ENCODE measurements at regions not wholly inside any gene's neighbourhood (a gene's known extent, or its start where the extent isn't known, plus 50 kb on each side); places are given as distances from the start of the nearest gene placed in this dataset.
"Not testable (repeated sequence)": the region's sequence is repeated elsewhere in the genome, so short reads cannot be mapped to it uniquely, and the experiment has no call there.

- H3K27me3 ChIP-seq (replicated peaks; ENCODE audit: control insufficient read depth, insufficient read depth, low read length); DNase-seq (ENCODE audit: low read depth); H3K9me3 ChIP-seq (ENCODE audit: control insufficient read depth, low read length); H3K4me1 ChIP-seq (ENCODE audit: control insufficient read depth, insufficient read depth, low read length); H3K9ac ChIP-seq (ENCODE audit: low read length); H3K36me3 ChIP-seq (ENCODE audit: control insufficient read depth, insufficient read depth, low read length, severe bottlenecking); H3K4me3 ChIP-seq (ENCODE audit: low read length): not testable (repeated sequence)
These were observed 161.6 kb upstream of the ZNF469 start for GRCh38 chr16:88221001-88221761.

DNA sequence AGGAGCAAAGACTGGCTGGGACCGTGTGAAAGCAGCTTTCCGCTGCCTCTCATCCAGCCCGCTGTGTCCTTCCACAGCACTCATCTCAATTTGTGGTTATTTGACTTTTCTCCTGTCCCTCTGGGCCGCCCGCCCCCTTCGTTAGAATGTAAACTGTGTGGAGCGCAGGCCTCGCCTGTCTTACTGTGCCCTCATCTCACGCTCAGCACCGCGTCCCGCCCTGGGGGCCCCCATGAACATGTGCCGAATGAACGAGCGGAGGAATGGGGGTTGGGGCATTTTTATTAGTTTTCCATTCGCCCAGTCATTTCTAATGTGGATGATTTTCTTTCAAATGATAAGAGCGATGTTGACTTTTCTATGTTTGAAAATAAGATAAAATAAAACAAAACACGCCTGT lies 159.1 kb upstream of the ZNF469 start:
- H3K9ac ChIP-seq (ENCODE audit: low read length); H3K4me3 ChIP-seq (ENCODE audit: low read length); H3K9me3 ChIP-seq (ENCODE audit: control insufficient read depth, low read length); H3K27me3 ChIP-seq (replicated peaks; ENCODE audit: control insufficient read depth, insufficient read depth, low read length); H3K4me1 ChIP-seq (ENCODE audit: control insufficient read depth, insufficient read depth, low read length); H3K36me3 ChIP-seq (ENCODE audit: control insufficient read depth, insufficient read depth, low read length, severe bottlenecking); DNase-seq (ENCODE audit: low read depth): not testable (repeated sequence)

DNA sequence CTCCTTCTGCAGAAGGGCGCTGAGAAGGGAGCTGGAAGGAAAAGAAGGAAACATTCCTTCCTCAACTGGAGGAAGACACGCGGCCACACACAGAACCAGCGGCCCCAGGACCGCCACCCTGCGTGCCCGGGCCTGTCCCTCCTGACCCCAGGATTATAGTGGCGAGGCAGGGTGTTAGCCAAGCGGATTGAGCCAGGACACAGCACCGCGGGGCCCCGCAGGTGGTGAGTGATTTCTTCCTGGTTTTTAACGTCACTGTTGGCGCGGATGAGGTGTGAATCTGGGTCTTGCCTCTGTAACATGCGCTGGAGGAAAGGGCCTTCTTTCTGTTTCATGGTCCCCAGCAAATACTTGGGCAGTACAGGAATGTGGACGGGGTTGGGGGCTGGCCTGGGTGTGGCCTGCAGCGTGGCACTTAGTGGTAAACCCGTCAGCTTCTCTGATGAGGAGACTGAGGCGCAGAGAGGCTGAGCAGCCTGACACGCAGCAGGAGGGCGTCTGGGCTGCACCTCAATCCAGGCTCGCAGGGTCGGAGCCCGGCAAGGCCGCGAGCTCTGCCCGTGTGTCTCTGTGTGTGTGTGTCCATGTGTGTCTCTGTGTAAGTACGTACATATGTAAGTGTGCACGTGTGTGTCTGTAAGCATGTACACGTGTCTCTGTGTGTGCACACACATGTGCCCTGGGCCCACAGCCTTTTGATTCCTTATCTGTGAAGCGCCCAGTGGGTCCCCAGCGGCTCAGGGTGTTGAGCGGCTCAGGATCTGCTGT lies 158.4 kb upstream of the ZNF469 start:
- not testable (repeated sequence) for H3K27me3 ChIP-seq (replicated peaks; ENCODE audit: control insufficient read depth, insufficient read depth, low read length); H3K9ac ChIP-seq (ENCODE audit: low read length); DNase-seq (ENCODE audit: low read depth); H3K4me3 ChIP-seq (ENCODE audit: low read length); H3K36me3 ChIP-seq (ENCODE audit: control insufficient read depth, insufficient read depth, low read length, severe bottlenecking); H3K9me3 ChIP-seq (ENCODE audit: control insufficient read depth, low read length); H3K4me1 ChIP-seq (ENCODE audit: control insufficient read depth, insufficient read depth, low read length)

DNA sequence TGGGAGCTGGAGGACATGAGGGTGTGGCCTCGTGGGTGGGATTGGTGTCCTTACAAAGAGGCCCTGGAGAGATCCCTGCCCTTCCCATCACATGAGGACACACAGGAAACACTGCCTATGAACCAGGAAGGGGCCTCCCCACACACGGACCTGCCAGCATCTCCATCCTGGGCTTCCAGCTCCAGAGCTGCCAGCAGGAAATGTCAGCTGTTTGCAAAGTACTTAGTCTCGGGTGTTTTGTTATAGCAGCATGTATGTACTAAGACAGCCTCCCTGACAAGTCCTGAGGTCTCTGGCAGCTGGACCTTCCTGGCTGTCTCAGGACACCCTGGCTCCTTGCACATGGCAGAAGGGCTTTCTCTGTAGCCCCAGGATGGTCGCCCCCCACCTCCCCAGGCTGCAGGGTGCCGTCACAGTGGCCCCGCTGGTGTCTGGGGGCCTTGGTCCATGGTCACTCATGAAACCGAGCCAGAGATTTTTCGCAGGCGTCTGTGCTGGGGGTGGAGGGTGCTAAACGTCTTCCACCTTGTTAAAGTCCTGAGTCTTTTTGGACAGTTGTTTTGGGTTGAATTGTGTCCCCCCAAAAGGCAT lies 157.0 kb upstream of the ZNF469 start:
- not testable (repeated sequence) for H3K9me3 ChIP-seq (ENCODE audit: control insufficient read depth, low read length); H3K4me3 ChIP-seq (ENCODE audit: low read length); H3K36me3 ChIP-seq (ENCODE audit: control insufficient read depth, insufficient read depth, low read length, severe bottlenecking); H3K4me1 ChIP-seq (ENCODE audit: control insufficient read depth, insufficient read depth, low read length); DNase-seq (ENCODE audit: low read depth); H3K27me3 ChIP-seq (replicated peaks; ENCODE audit: control insufficient read depth, insufficient read depth, low read length); H3K9ac ChIP-seq (ENCODE audit: low read length)

GRCh38 chr16:88226302-88226701 lies 156.5 kb upstream of the ZNF469 start:
- H3K9ac ChIP-seq (ENCODE audit: low read length); H3K9me3 ChIP-seq (ENCODE audit: control insufficient read depth, low read length); H3K4me3 ChIP-seq (ENCODE audit: low read length); H3K27me3 ChIP-seq (replicated peaks; ENCODE audit: control insufficient read depth, insufficient read depth, low read length); H3K36me3 ChIP-seq (ENCODE audit: control insufficient read depth, insufficient read depth, low read length, severe bottlenecking); DNase-seq (ENCODE audit: low read depth); H3K4me1 ChIP-seq (ENCODE audit: control insufficient read depth, insufficient read depth, low read length): not testable (repeated sequence)

DNA sequence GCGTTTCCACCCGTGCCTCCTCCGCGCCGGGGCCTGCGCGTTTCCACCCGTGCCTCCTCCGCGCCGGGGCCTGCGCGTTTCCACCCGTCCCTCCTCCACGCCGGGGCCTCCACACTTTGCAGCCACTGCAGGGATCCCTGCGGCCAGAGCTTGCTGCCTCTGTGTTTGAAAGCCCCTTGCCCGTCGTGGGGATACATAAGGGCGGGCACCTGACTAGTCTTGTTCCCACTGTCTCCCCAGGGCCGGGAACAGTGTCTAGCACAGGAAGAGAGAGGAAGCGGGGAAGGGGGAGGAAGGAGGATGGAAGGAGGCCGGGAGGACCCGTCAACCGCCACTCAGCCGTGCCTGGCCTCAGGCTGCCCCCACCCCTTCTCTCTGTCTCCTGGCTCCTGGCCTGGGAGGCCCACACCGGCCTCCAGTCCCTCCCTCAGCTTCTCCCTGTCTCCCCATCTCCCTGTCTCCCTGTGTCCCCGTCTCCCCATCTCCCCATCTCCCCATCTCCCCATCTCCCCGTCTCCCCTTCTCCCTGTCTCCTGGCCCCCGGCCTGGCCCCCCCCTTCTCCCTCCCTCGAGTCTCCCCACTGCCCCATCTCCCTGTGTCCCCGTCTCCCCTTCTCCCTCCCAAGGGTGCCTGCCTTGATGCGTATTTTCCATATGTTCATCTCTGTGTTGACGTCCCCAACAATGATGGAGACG lies 155.6 kb upstream of the ZNF469 start:
- not testable (repeated sequence) for H3K9me3 ChIP-seq (ENCODE audit: control insufficient read depth, low read length); H3K4me1 ChIP-seq (ENCODE audit: control insufficient read depth, insufficient read depth, low read length); DNase-seq (ENCODE audit: low read depth); H3K27me3 ChIP-seq (replicated peaks; ENCODE audit: control insufficient read depth, insufficient read depth, low read length); H3K9ac ChIP-seq (ENCODE audit: low read length); H3K36me3 ChIP-seq (ENCODE audit: control insufficient read depth, insufficient read depth, low read length, severe bottlenecking); H3K4me3 ChIP-seq (ENCODE audit: low read length)

- H3K36me3 ChIP-seq (ENCODE audit: control insufficient read depth, insufficient read depth, low read length, severe bottlenecking); H3K9me3 ChIP-seq (ENCODE audit: control insufficient read depth, low read length); H3K9ac ChIP-seq (ENCODE audit: low read length); DNase-seq (ENCODE audit: low read depth); H3K4me1 ChIP-seq (ENCODE audit: control insufficient read depth, insufficient read depth, low read length); H3K27me3 ChIP-seq (replicated peaks; ENCODE audit: control insufficient read depth, insufficient read depth, low read length); H3K4me3 ChIP-seq (ENCODE audit: low read length): not testable (repeated sequence)
These were observed 154.9 kb upstream of the ZNF469 start for GRCh38 chr16:88227722-88228482.

DNA sequence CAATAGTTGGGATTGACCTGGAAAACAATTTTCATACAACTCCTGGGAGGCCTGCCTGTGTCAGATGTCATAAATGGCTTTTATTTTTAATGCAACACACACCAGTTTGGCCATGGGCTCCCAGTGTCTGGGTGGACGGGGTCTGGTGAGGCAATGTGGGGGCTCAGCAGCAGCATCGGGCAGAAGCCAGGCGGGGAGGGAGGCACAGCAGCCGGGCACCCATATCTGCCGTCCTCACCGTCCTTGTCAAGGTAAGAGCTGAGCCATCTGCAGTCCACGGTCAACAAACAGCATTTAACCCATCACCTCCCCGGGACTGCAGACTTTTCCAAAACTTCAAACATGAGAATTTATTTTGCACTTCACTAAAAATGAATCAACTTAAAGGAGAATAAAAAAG lies 154.0 kb upstream of the ZNF469 start:
- not testable (repeated sequence) for H3K9ac ChIP-seq (ENCODE audit: low read length); DNase-seq (ENCODE audit: low read depth); H3K4me1 ChIP-seq (ENCODE audit: control insufficient read depth, insufficient read depth, low read length); H3K27me3 ChIP-seq (replicated peaks; ENCODE audit: control insufficient read depth, insufficient read depth, low read length); H3K36me3 ChIP-seq (ENCODE audit: control insufficient read depth, insufficient read depth, low read length, severe bottlenecking); H3K4me3 ChIP-seq (ENCODE audit: low read length); H3K9me3 ChIP-seq (ENCODE audit: control insufficient read depth, low read length)

GRCh38 chr16:88229710-88230109 lies 153.0 kb upstream of the ZNF469 start:
- H3K27me3 ChIP-seq (replicated peaks; ENCODE audit: control insufficient read depth, insufficient read depth, low read length); H3K4me3 ChIP-seq (ENCODE audit: low read length); DNase-seq (ENCODE audit: low read depth); H3K9ac ChIP-seq (ENCODE audit: low read length); H3K36me3 ChIP-seq (ENCODE audit: control insufficient read depth, insufficient read depth, low read length, severe bottlenecking); H3K4me1 ChIP-seq (ENCODE audit: control insufficient read depth, insufficient read depth, low read length); H3K9me3 ChIP-seq (ENCODE audit: control insufficient read depth, low read length): not testable (repeated sequence)

DNA sequence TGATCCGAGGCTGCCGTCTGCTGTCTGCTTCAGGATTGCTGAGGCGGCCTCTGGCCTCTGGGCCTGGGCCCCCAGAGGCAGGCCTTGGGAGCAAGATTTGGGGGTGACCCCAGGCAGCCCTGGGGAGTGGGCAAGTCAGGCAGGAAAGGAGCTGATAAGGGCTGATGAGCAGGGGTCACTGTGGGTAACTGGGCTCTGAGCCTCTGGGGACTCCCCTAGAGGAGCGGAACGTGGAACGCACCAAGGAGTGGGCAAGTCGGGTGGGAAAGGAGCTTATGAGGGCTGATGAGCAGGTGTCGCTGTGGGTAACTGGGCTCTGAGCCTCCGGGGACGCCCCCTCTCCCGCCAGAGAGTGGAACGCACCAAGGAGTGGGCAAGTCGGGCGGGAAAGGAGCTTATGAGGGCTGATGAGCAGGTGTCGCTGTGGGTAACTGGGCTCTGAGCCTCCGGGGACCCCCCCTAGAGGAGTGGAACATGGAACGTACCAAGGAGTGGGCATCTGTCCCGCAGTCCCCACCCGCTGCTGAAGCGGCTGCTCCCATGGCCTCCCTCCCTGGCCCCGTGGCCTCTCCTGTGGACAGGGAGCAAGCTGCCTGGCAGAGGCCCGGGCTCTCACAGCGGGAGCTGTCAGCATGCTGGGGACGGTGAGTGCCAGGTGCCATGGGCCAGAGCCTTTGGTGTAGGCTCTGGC lies 152.3 kb upstream of the ZNF469 start:
- not testable (repeated sequence) for H3K27me3 ChIP-seq (replicated peaks; ENCODE audit: control insufficient read depth, insufficient read depth, low read length); H3K4me3 ChIP-seq (ENCODE audit: low read length); H3K9me3 ChIP-seq (ENCODE audit: control insufficient read depth, low read length); H3K4me1 ChIP-seq (ENCODE audit: control insufficient read depth, insufficient read depth, low read length); H3K36me3 ChIP-seq (ENCODE audit: control insufficient read depth, insufficient read depth, low read length, severe bottlenecking); H3K9ac ChIP-seq (ENCODE audit: low read length); DNase-seq (ENCODE audit: low read depth)

All from adipocyte (in vitro differentiated cells).